HepG2 (cell line): ENCODE measurements at regions not wholly inside any gene's neighbourhood (a gene's known extent, or its start where the extent isn't known, plus 50 kb on each side); places are given as distances from the start of the nearest gene placed in this dataset.
"Not testable (repeated sequence)": the region's sequence is repeated elsewhere in the genome, so short reads cannot be mapped to it uniquely, and the experiment has no call there.

Experiments used
- ATAC-seq: fragments of 200-7000 bp; cut with Tn5 transposase; 3 replicates; pipeline ENCODE4 v1.9.1; 2020; ENCODE audit warnings: mild to moderate bottlenecking, moderate library complexity
- BruUV-seq: library from RNA; stranded (reverse); fragments of 400-500 nt; replicated peaks from 2 replicates; lab custom pipeline; 2021; lab: Mats Ljungman, UMichigan
- CTCF ChIA-PET: fragments of 300-600 bp; formaldehyde crosslinking; extraction: SDS; loops from one replicate; lab custom pipeline; 2021; ENCODE audit warnings: low total read pairs, inconsistent platforms, low intra/inter-chr PET ratio; lab: Yijun Ruan, JAX
- POLR2A ChIA-PET: fragments of 350-600 bp; sonication (Branson Sonifier 250); formaldehyde crosslinking; loops from one replicate; lab custom pipeline; 2020; ENCODE audit warnings: antibody characterized with exemption, inconsistent platforms; lab: Yijun Ruan, JAX
- DNase-seq: peaks from one replicate; pipeline ENCODE4 v3.0.0-alpha.2; 2015; ENCODE audit warnings: low spot score
- FAIRE-seq: peaks from 3 replicates; lab custom pipeline; 2011; peaks lifted over from hg19 to GRCh38; lab: Jason Lieb, UNC
- H2AFZ ChIP-seq: one replicate; pipeline ENCODE4 v1.6.1; 2011; ENCODE audit warnings: low read length, inconsistent platforms
- H3K27ac ChIP-seq: fragments of 300-600 bp; 3 replicates; pipeline ENCODE4 v1.8.0; 2011; ENCODE audit warnings: mixed run types, mild to moderate bottlenecking, mixed read lengths, low read length, inconsistent platforms; ENCODE audit not compliant: insufficient read depth; ENCODE audit errors: extremely low read length
- H3K27me3 ChIP-seq, 2 experiments: fragments of 200-600 bp in 1 of 2; 2 replicates in 1 of 2; 3 replicates in 1 of 2; pipeline versions ENCODE4 v1.6.0 to v1.8.0; 2011; ENCODE audit warnings: low read length in 2 of 2, mild to moderate bottlenecking in 2 of 2, moderate library complexity in 2 of 2, inconsistent platforms in 1 of 2; ENCODE audit not compliant: insufficient read depth in 2 of 2, control insufficient read depth in 1 of 2
- H3K36me3 ChIP-seq, 2 experiments: fragments of 200-600 bp in 1 of 2; replicated peaks in 1 of 2; 2 replicates in 1 of 2; 3 replicates in 1 of 2; pipeline versions ENCODE4 v1.5.1 to v1.8.0; 2011; ENCODE audit warnings: low read length in 2 of 2, inconsistent platforms in 1 of 2; ENCODE audit not compliant: insufficient read depth in 2 of 2, control insufficient read depth in 1 of 2
- H3K4me1 ChIP-seq: 2 replicates; pipeline ENCODE4 v1.5.1; 2012; ENCODE audit warnings: low read length, inconsistent platforms; ENCODE audit not compliant: insufficient read depth
- H3K4me2 ChIP-seq: 2 replicates; pipeline ENCODE4 v1.6.0; 2011; ENCODE audit warnings: low read depth, low read length, inconsistent platforms
- H3K4me3 ChIP-seq, 3 experiments: fragments of 200-600 bp in 1 of 3; sonication (generic), shearing (Covaris generic) in 1 of 3; replicated peaks in 1 of 3; 2 replicates each; pipeline ENCODE4 v1.5.1; 2011 to 2016; ENCODE audit warnings: low read length in 3 of 3, inconsistent platforms in 2 of 3, low read depth in 2 of 3, mild to moderate bottlenecking in 2 of 3, control low read depth in 1 of 3, mixed read lengths in 1 of 3; ENCODE audit not compliant: insufficient read depth in 1 of 3
- H3K79me2 ChIP-seq: one replicate; pipeline ENCODE4 v1.6.1; 2011; ENCODE audit warnings: low read length, inconsistent platforms; ENCODE audit not compliant: insufficient read depth
- H3K9ac ChIP-seq: 2 replicates; pipeline ENCODE4 v1.6.0; 2011; ENCODE audit warnings: mild to moderate bottlenecking, low read depth, low read length, inconsistent platforms; ENCODE audit not compliant: insufficient read depth
- H3K9me3 ChIP-seq: 2 replicates; pipeline ENCODE4 v1.5.1; 2012; ENCODE audit warnings: mild to moderate bottlenecking, low read length
- H4K20me1 ChIP-seq: 2 replicates; pipeline ENCODE4 v1.6.0; 2011; ENCODE audit warnings: inconsistent platforms, mild to moderate bottlenecking, low read length, moderate library complexity; ENCODE audit not compliant: insufficient read depth
- ZNF629 ChIP-seq: sonication (generic); formaldehyde crosslinking; conservative IDR thresholded peaks from 2 replicates; pipeline ENCODE4 v1.5.0; 2020; ENCODE audit warnings: missing genetic modification reagents
- WGBS: methylation state at CpG from one replicate; pipeline ENCODE4 v1.1.6; 2017; ENCODE audit warnings: low lambda C conversion rate; 5-methylcytosine and 5-hydroxymethylcytosine counted together
- in situ Hi-C: cut with HindIII; loops from 2 replicates; pipeline ENCODE4 v1.10.0; 2017; ENCODE audit warnings: low pct_unique_long_range_greater_than_20kb; ENCODE audit not compliant: extremely low pct_ligation_motif_present
- intact Hi-C: fragments of 100-400 bp; cut with micrococcal nuclease; formaldehyde crosslinking; loops from one replicate; pipeline ENCODE4 v1.10.0; 2022; ENCODE audit not compliant: unreplicated experiment

DNA sequence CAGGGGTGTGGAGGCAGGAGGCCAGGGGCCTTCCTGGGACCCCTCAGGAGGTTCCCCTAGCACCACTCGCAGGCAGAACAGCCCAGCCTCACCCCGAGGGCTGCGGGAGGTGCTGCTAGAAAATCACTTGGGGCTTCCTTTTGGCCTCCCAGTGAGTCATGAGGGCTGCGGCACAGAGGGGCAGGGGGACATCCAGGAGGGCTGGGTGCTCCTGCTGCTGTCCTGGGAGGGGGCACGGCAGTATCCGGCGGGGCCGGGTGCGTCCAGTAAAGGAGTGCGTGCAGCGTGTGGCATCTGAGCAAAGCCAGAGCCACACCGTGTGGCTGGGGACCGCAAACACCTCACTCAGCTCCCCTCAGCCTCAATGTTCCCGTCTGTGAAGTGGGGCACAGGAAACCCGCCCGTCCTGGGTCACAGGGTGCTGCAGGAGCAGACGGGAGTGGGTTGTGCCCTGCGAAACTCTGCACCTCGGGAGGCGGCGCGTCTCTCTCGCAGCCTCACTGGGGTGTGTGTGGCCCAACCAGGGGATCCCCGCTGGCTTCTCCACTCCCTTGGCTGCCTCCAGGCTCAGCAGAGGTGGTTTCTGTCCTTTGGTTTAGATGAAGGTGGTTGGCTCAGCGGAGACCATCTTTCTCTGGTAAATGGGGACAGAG, 117.3 kb upstream of the ZNF469 start:
- intact Hi-C loops, FAIRE-seq, H3K27ac ChIP-seq, POLR2A ChIA-PET, H3K79me2 ChIP-seq, H3K36me3 ChIP-seq, H3K4me1 ChIP-seq, DNase-seq, in situ Hi-C loops, H3K4me3 ChIP-seq, CTCF ChIA-PET, H4K20me1 ChIP-seq, H3K4me2 ChIP-seq, H2AFZ ChIP-seq, H3K9ac ChIP-seq, H3K9me3 ChIP-seq, BruUV-seq: not testable (repeated sequence)
- H3K27me3 ChIP-seq, result peaks cover 9 to 49% of the 10 kb centered on the region in 2 experiments
- peak; percentile 83 for TF ChIP-seq ZNF629 (CRISPR knock-in tag)
- WGBS, result 50% methylated on average over 2 of the region's 25 CpGs
- ATAC-seq, result peak; percentile 7; the same call in 1 of the 3 replicates

DNA sequence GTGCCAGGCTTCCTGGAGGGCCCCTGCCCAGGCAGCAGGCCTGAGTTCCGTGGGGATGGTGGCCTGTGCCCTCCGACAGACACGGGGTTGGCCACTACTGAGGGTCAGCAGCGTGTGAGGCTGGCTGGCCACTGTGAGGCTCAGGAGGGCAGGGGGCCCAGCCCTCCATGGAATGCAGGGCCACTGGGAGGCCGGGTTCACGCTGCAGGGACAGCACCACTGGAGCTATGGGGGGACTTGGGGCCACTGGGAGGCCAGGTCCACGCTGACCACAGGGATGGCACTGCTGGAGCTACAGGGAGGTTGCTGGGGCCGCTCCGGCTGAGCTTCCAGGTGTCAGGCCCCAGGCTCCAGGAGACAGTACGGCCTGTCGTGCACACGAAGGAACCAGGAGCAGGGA, 116.7 kb upstream of the ZNF469 start:
- 29% methylated on average over 6 of the region's 12 CpGs for WGBS
- intact Hi-C loops, result not testable (repeated sequence)

DNA sequence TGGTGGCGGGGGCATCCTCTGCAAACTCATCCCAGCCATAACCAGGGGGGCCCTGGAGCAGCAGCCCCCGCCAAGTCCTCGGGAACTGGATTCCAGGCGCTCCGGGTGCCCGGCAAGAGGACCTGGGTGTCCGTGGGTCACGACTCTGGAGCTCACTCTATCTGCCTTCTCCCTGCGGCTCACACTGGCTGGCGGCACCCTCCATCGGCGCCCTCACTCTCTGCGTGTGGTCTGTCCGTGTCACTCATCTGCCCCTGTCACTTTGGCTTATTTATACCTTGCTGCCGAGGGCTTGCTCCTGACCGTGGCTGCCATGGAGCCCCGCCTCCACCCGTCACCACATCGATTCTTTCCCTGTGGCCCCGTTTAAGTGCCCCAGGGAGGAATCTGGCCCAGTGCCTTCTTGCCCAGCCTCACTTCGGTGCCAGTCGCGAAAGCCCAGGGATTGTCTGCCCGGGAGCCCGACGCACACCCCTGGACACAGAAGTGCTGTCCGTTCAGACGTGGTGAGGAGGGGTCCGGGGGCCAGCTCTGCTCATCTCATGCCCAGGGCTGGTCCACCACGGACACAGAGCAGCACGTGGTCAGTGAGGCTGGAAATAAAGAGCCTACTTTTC, 115.7 kb upstream of the ZNF469 start:
- H3K4me1 ChIP-seq, ATAC-seq, CTCF ChIA-PET, H2AFZ ChIP-seq, FAIRE-seq, POLR2A ChIA-PET, DNase-seq, H3K9ac ChIP-seq, BruUV-seq, H3K9me3 ChIP-seq, H3K4me2 ChIP-seq, H3K4me3 ChIP-seq, H3K79me2 ChIP-seq, in situ Hi-C loops, H4K20me1 ChIP-seq, H3K36me3 ChIP-seq, H3K27ac ChIP-seq, intact Hi-C loops: not testable (repeated sequence)
- peaks cover 9 to 41% of the 10 kb centered on the region in 2 experiments for H3K27me3 ChIP-seq
- 51% methylated on average over 29 of the region's 31 CpGs for WGBS

More for the DNA sequence above, 116.7 kb upstream of the ZNF469 start:
- BruUV-seq, H3K9ac ChIP-seq, H3K27ac ChIP-seq, in situ Hi-C loops, H3K4me1 ChIP-seq, H3K4me2 ChIP-seq, H3K4me3 ChIP-seq, H3K79me2 ChIP-seq, ATAC-seq, FAIRE-seq, CTCF ChIA-PET, H2AFZ ChIP-seq, H4K20me1 ChIP-seq, H3K9me3 ChIP-seq, POLR2A ChIA-PET, H3K36me3 ChIP-seq, DNase-seq: not testable (repeated sequence)
- peaks cover 9 to 48% of the 10 kb centered on the region in 2 experiments for H3K27me3 ChIP-seq

DNA sequence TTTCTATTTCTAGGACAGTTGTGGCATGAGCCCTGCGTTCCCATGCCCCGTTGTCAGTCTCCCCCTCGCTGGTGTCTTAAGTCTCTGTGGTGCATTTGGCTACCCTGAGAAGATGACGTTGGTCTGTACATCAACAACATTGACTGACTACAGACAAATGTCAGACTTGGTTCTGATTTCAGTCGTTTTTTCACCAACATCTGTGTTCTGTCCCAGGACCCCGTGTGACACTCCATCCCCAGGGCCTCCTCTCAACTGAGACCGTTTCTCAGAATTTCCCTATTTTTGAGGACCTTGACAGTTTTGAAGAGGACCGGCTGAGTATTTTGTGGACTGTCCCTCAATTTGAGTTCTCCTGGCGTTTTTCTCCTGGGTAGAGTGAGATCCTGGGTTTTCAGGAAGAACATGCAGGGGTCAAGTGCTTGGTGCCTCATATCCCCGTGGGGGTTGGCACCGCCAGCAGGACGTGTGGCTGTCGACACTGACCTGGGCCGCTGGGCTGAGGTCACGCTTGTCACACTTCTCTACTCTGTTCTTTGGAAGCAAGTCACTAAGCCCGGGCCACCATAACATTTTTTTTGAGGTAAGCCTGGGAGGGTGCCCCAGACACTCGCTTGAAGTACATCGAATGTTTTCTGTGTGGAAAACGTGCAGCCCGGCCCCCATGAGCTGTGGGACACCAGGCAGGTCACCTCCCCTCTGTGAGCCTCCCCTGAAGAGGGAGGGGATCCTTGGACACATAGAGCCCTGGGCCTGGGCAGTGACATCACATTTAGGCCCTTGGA, 114.4 kb upstream of the ZNF469 start:
- H3K9ac ChIP-seq, in situ Hi-C loops, H4K20me1 ChIP-seq, H3K27ac ChIP-seq, H3K36me3 ChIP-seq, ATAC-seq, H3K4me2 ChIP-seq, H3K9me3 ChIP-seq, FAIRE-seq, POLR2A ChIA-PET, CTCF ChIA-PET, H3K4me1 ChIP-seq, H2AFZ ChIP-seq, H3K79me2 ChIP-seq, BruUV-seq, DNase-seq, H3K4me3 ChIP-seq, intact Hi-C loops: not testable (repeated sequence)
- H3K27me3 ChIP-seq, result peaks cover 9 to 32% of the 10 kb centered on the region in 2 experiments; a peak in 4 of 5 replicates
- 37% methylated on average over 20 of the region's 20 CpGs for WGBS
